ENCODE measurements at regions not wholly inside any gene's neighbourhood (a gene's known extent, or its start where the extent isn't known, plus 50 kb on each side); places are given as distances from the start of the nearest gene placed in this dataset.

- Histone ChIP-seq H3K27ac (ENCODE audit: low read length in 2 of 2) (no peak overlapping the region), H3K4me2 (replicated peaks; ENCODE audit: low read depth, low read length, poor library complexity, severe bottlenecking) (no peak overlapping the region), H3K9ac (ENCODE audit: low read length) (no peak overlapping the region), H3K27me3 (replicated peaks in 1 of 4; ENCODE audit: control extremely low read depth in 1 of 4, control insufficient read depth in 3 of 4, insufficient read depth in 4 of 4, low read length in 3 of 4) (no peaks in the 10 kb centered on the region), H4K20me1 (ENCODE audit: control insufficient read depth, insufficient read depth, low read length, poor library complexity, severe bottlenecking) (no peaks in the 10 kb centered on the region), H3K79me2 (ENCODE audit: control insufficient read depth, insufficient read depth, low read length) (no peaks in the 10 kb centered on the region), H2AFZ (ENCODE audit: insufficient read depth, low read depth, low read length, poor library complexity, severe bottlenecking) (peak overlapping the region; percentile 35), H3K9me3 (ENCODE audit: control extremely low read depth in 1 of 3, control insufficient read depth in 2 of 3, insufficient read depth in 1 of 3, low read length in 2 of 3) (no peaks in the 10 kb centered on the region), H3K4me1 (ENCODE audit: control insufficient read depth in 2 of 2, insufficient read depth in 2 of 2, low read length in 2 of 2) (peaks cover 0 to 4% of the 10 kb centered on the region in 2 donors), H3K4me3 (ENCODE audit: control extremely low read depth in 1 of 5, extremely low read depth in 1 of 5, insufficient read depth in 1 of 5, low read depth in 2 of 5, low read length in 4 of 5) (no peak overlapping the region), H3K36me3 (replicated peaks in 1 of 2; ENCODE audit: control extremely low read depth in 1 of 2, control insufficient read depth in 1 of 2, extremely low read depth in 1 of 2, insufficient read depth in 2 of 2, low read length in 1 of 2) (no peaks in the 10 kb centered on the region)
- H3K4me3 Mint-ChIP-seq: no peak overlapping the region
- H3K27me3 Mint-ChIP-seq: no peaks in the 10 kb centered on the region
- intact Hi-C loops (cut with micrococcal nuclease): loop anchor here (5.0 kb wide), 1 partner anchor 153 kb away; the partner anchor contains the start of gene AHR
- WGBS (ENCODE audit: insufficient coverage): no CpG with 5 or more reads among the region's 4 CpGs
- no peak for DNase-seq
- CTCF ChIA-PET: no interaction called here
- no peak overlapping the region for H3K27ac Mint-ChIP-seq
- H3K9me3 Mint-ChIP-seq (ENCODE audit: insufficient read depth): no peaks in the 10 kb centered on the region
- POLR2A ChIA-PET: no interaction called here
- ATAC-seq (ENCODE audit: low read depth): no peak
- TF ChIP-seq, protein P1, sequence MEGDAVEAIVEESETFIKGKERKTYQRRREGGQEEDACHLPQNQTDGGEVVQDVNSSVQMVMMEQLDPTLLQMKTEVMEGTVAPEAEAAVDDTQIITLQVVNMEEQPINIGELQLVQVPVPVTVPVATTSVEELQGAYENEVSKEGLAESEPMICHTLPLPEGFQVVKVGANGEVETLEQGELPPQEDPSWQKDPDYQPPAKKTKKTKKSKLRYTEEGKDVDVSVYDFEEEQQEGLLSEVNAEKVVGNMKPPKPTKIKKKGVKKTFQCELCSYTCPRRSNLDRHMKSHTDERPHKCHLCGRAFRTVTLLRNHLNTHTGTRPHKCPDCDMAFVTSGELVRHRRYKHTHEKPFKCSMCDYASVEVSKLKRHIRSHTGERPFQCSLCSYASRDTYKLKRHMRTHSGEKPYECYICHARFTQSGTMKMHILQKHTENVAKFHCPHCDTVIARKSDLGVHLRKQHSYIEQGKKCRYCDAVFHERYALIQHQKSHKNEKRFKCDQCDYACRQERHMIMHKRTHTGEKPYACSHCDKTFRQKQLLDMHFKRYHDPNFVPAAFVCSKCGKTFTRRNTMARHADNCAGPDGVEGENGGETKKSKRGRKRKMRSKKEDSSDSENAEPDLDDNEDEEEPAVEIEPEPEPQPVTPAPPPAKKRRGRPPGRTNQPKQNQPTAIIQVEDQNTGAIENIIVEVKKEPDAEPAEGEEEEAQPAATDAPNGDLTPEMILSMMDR (IDR thresholded peaks at IDR 0.05): no peak
- no peak for TF ChIP-seq EZH2 (IDR thresholded peaks at IDR 0.05; ENCODE audit: borderline replicate concordance, insufficient read depth, low read depth, low read length, poor library complexity, severe bottlenecking)
- H3K4me1 Mint-ChIP-seq: peaks cover 17% of the 10 kb centered on the region
These were observed 154.1 kb upstream of the AHR start for GRCh38 chr7:17144322-17144721.

- intact Hi-C loops (cut with micrococcal nuclease): no loop called here
- Mint-ChIP-seq H3K27me3 (no peaks in the 10 kb centered on the region), H3K9me3 (ENCODE audit: insufficient read depth) (no peaks in the 10 kb centered on the region), H3K27ac (no peak overlapping the region), H3K4me1 (peaks cover 23% of the 10 kb centered on the region), H3K4me3 (no peak overlapping the region)
- H3K27me3 ChIP-seq (replicated peaks in 1 of 4; ENCODE audit: control extremely low read depth in 1 of 4, control insufficient read depth in 3 of 4, insufficient read depth in 4 of 4, low read length in 3 of 4): no peaks in the 10 kb centered on the region
- no peak overlapping the region for H3K4me3 ChIP-seq (ENCODE audit: control extremely low read depth in 1 of 5, extremely low read depth in 1 of 5, insufficient read depth in 1 of 5, low read depth in 2 of 5, low read length in 4 of 5)
- 94% methylated on average over 3 of the region's 4 CpGs for WGBS (ENCODE audit: insufficient coverage)
- CTCF ChIA-PET: no interaction called here
- peaks cover 0 to 4% of the 10 kb centered on the region in 2 donors for H3K4me1 ChIP-seq (ENCODE audit: control insufficient read depth in 2 of 2, insufficient read depth in 2 of 2, low read length in 2 of 2)
- no peaks in the 10 kb centered on the region for H4K20me1 ChIP-seq (ENCODE audit: control insufficient read depth, insufficient read depth, low read length, poor library complexity, severe bottlenecking)
- ATAC-seq (ENCODE audit: low read depth) (no peak), DNase-seq (no peak)
- no peak overlapping the region for H2AFZ ChIP-seq (ENCODE audit: insufficient read depth, low read depth, low read length, poor library complexity, severe bottlenecking)
- H3K9ac ChIP-seq (ENCODE audit: low read length): no peak overlapping the region
- no peak for TF ChIP-seq EZH2 (IDR thresholded peaks at IDR 0.05; ENCODE audit: borderline replicate concordance, insufficient read depth, low read depth, low read length, poor library complexity, severe bottlenecking)
- TF ChIP-seq, protein P1 (IDR thresholded peaks at IDR 0.05): no peak
- no peak overlapping the region for H3K4me2 ChIP-seq (replicated peaks; ENCODE audit: low read depth, low read length, poor library complexity, severe bottlenecking)
- H3K27ac ChIP-seq (ENCODE audit: low read length in 2 of 2): no peak overlapping the region
- H3K36me3 ChIP-seq (replicated peaks in 1 of 2; ENCODE audit: control extremely low read depth in 1 of 2, control insufficient read depth in 1 of 2, extremely low read depth in 1 of 2, insufficient read depth in 2 of 2, low read length in 1 of 2): no peaks in the 10 kb centered on the region
- POLR2A ChIA-PET: no interaction called here
- no peaks in the 10 kb centered on the region for H3K9me3 ChIP-seq (ENCODE audit: control extremely low read depth in 1 of 3, control insufficient read depth in 2 of 3, insufficient read depth in 1 of 3, low read length in 2 of 3)
- no peaks in the 10 kb centered on the region for H3K79me2 ChIP-seq (ENCODE audit: control insufficient read depth, insufficient read depth, low read length)
These were observed 151.8 kb upstream of the AHR start for GRCh38 chr7:17146621-17147020.

Data from B cell (primary cell).